Left lung (tissue), 4 donors: ENCODE measurements at regions not wholly inside any gene's neighbourhood (a gene's known extent, or its start where the extent isn't known, plus 50 kb on each side); places are given as distances from the start of the nearest gene placed in this dataset.
"Not testable (repeated sequence)": the region's sequence is repeated elsewhere in the genome, so short reads cannot be mapped to it uniquely, and the experiment has no call there.

Experiments
- ATAC-seq: fragments of 200-7000 bp; cut with Tn5 transposase; one replicate; pipeline ENCODE4 v1.9.1; 2020; ENCODE audit warnings: moderate library complexity
- DNase-seq, 4 donors: peaks; one replicate each; pipeline ENCODE4 v3.0.0-alpha.2; 2013 to 2020
- H3K27ac ChIP-seq, 2 donors: fragments of 200-600 bp; sonication (generic) in 1 of 2; one replicate each; pipeline versions ENCODE4 v1.5.0 to v1.8.0; 2020 to 2021
- H3K27me3 ChIP-seq, 2 donors: fragments of 200-600 bp; sonication (generic) in 1 of 2; one replicate each; pipeline versions ENCODE4 v1.5.0 to v1.8.0; 2020 to 2021
- H3K36me3 ChIP-seq, 2 donors: fragments of 200-600 bp; sonication (generic) in 1 of 2; one replicate each; pipeline versions ENCODE4 v1.5.0 to v1.8.0; 2020 to 2021
- H3K4me1 ChIP-seq, 2 donors: fragments of 200-600 bp; one replicate each; pipeline ENCODE4 v1.8.0; 2021
- H3K4me3 ChIP-seq, 2 donors: fragments of 200-600 bp; sonication (generic) in 1 of 2; one replicate each; pipeline versions ENCODE4 v1.5.0 to v1.8.0; 2020 to 2021; ENCODE audit warnings: mild to moderate bottlenecking in 1 of 2
- H3K9me3 ChIP-seq, 2 donors: fragments of 200-600 bp; sonication (generic) in 1 of 2; one replicate each; pipeline versions ENCODE4 v1.5.0 to v1.8.0; 2020 to 2021
- CTCF ChIP-seq, 2 donors: fragments of 200-600 bp; sonication (generic) in 1 of 2; IDR thresholded peaks; one replicate each; pipeline versions ENCODE4 v1.5.0 to v1.8.0; 2021; ENCODE audit warnings: antibody characterized with exemption in 2 of 2
- intact Hi-C, 2 donors: fragments of 100-400 bp; cut with DNase I; formaldehyde crosslinking; loops; one replicate each; pipeline versions ENCODE4 v1.11.2 to v1.14.2; 2022
- donor health status: DM: no; HTN: yes; CAD: no.
- donor health status: DM: no; HTN: no; CAD: no.

GRCh38 chr15:67935244-67935643 is 95.4 kb upstream of the RNU6-1 start:
- ATAC-seq (no peak), DNase-seq (no peak)
- Histone ChIP-seq H3K4me3 (no peak overlapping the region), H3K27me3 (no peaks in the 10 kb centered on the region), H3K36me3 (no peaks in the 10 kb centered on the region), H3K27ac (no peak overlapping the region), H3K9me3 (no peaks in the 10 kb centered on the region), H3K4me1 (no peaks in the 10 kb centered on the region)
- TF ChIP-seq CTCF (IDR thresholded peaks at IDR 0.05) = no peak
- intact Hi-C loops = no loop called here

GRCh38 chr15:67936258-67936657 is 96.4 kb upstream of the RNU6-1 start:
- intact Hi-C loops = no loop called here
- Histone ChIP-seq H3K4me1 (no peaks in the 10 kb centered on the region), H3K9me3 (no peaks in the 10 kb centered on the region), H3K4me3 (no peak overlapping the region), H3K27me3 (no peaks in the 10 kb centered on the region), H3K27ac (no peak overlapping the region), H3K36me3 (no peaks in the 10 kb centered on the region)
- ATAC-seq (no peak), DNase-seq (no peak)
- no peak for TF ChIP-seq CTCF (IDR thresholded peaks at IDR 0.05)

GRCh38 chr15:67937153-67937761 is 97.4 kb upstream of the RNU6-1 start:
- ATAC-seq = no peak

GRCh38 chr15:67939179-67939578 is 99.3 kb upstream of the RNU6-1 start:
- intact Hi-C loops, H3K27ac ChIP-seq, ATAC-seq: not testable (repeated sequence)

More at GRCh38 chr15:67937153-67937761, 97.4 kb upstream of the RNU6-1 start:
- Histone ChIP-seq H3K4me1 (no peaks in the 10 kb centered on the region), H3K4me3 (no peak overlapping the region), H3K27me3 (no peaks in the 10 kb centered on the region), H3K27ac (no peak overlapping the region), H3K36me3 (no peaks in the 10 kb centered on the region), H3K9me3 (no peaks in the 10 kb centered on the region)
- no peak for DNase-seq
- no peak for TF ChIP-seq CTCF (IDR thresholded peaks at IDR 0.05)
- intact Hi-C loops = no loop called here

GRCh38 chr15:67939588-67940323 is 99.9 kb upstream of the RNU6-1 start:
- H3K27ac ChIP-seq, ATAC-seq, H3K4me1 ChIP-seq, intact Hi-C loops, H3K9me3 ChIP-seq, DNase-seq, H3K4me3 ChIP-seq, H3K36me3 ChIP-seq, H3K27me3 ChIP-seq: not testable (repeated sequence)

More at GRCh38 chr15:67939179-67939578, 99.3 kb upstream of the RNU6-1 start:
- not testable (repeated sequence) for H3K4me1 ChIP-seq, H3K36me3 ChIP-seq, H3K27me3 ChIP-seq, H3K9me3 ChIP-seq, H3K4me3 ChIP-seq, DNase-seq

- intact Hi-C loops = no loop called here
- H3K4me3 ChIP-seq = no peak overlapping the region
- H3K4me1 ChIP-seq = no peaks in the 10 kb centered on the region
- H3K27ac ChIP-seq = no peak overlapping the region
- no peak for TF ChIP-seq CTCF (IDR thresholded peaks at IDR 0.05)
- no peaks in the 10 kb centered on the region for H3K9me3 ChIP-seq
- ATAC-seq (no peak), DNase-seq (no peak)
- no peaks in the 10 kb centered on the region for H3K36me3 ChIP-seq
- H3K27me3 ChIP-seq = no peaks in the 10 kb centered on the region
Measured at GRCh38 chr15:67940324-67940719, 100.5 kb upstream of the RNU6-1 start.
